GM12864 (cell line): ENCODE measurements at regions not wholly inside any gene's neighbourhood (a gene's known extent, or its start where the extent isn't known, plus 50 kb on each side); places are given as distances from the start of the nearest gene placed in this dataset.

Experiments
- DNase-seq: peaks from one replicate; pipeline ENCODE4 v3.0.0-alpha.2; 2011; ENCODE audit warnings: low read depth
- H3K4me3 ChIP-seq: 2 replicates; pipeline ENCODE4 v1.5.1; 2011; ENCODE audit warnings: mild to moderate bottlenecking, low read depth, low read length, control low read depth
- CTCF ChIP-seq: IDR thresholded peaks from 2 replicates; pipeline ENCODE4 v1.5.1; 2011; ENCODE audit warnings: low read depth, mild to moderate bottlenecking, moderate library complexity, low read length, control low read depth, inconsistent platforms; ENCODE audit errors: missing control alignments

DNA sequence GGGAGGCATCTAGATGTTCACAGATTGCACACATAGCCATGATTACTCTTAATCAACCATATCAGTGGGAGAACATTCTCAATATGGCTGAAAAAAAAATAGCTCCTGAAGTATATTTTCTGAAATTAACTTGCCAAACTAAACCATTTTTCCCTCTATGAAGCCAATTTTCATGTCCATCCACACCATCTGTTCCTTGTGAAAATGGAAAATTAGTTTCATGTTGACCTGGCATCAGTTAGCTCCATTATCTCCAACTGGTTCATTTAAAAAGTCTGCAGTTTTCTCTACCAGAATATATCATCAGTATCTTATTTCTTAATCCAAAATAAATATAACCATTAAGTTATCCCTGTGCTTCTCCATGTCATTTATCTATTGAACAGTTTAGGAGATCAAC is 138.8 kb upstream of the CDH10 start:
- no peak overlapping the region for H3K4me3 ChIP-seq
- no peak for TF ChIP-seq CTCF
- no peak for DNase-seq

GRCh38 chr5:24777392-24777791 is 132.6 kb upstream of the CDH10 start:
- TF ChIP-seq CTCF = no peak
- no peak for DNase-seq
- no peak overlapping the region for H3K4me3 ChIP-seq

DNA sequence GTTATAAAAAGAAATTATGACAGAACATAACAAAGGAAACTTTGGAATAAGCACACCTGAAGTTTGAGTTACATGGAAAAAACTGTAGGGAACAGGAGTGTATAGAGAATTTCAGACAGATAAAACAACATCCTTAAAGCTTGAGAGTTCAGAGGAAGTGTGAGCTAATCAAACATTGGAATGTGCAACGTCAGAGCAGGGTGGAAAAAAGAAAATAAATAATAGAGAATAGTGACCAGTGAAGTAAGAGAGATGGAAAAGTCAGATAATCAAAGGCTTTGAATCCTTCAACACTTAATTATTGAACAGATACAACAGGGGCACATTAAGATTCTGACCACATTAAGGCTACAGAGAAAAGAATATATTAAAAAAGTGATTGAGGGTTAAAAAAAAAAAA is 128.5 kb upstream of the CDH10 start:
- no peak overlapping the region for H3K4me3 ChIP-seq
- no peak for DNase-seq
- TF ChIP-seq CTCF = no peak

GRCh38 chr5:24767086-24767485 is 122.3 kb upstream of the CDH10 start:
- DNase-seq = no peak
- no peak for TF ChIP-seq CTCF
- no peak overlapping the region for H3K4me3 ChIP-seq

DNA sequence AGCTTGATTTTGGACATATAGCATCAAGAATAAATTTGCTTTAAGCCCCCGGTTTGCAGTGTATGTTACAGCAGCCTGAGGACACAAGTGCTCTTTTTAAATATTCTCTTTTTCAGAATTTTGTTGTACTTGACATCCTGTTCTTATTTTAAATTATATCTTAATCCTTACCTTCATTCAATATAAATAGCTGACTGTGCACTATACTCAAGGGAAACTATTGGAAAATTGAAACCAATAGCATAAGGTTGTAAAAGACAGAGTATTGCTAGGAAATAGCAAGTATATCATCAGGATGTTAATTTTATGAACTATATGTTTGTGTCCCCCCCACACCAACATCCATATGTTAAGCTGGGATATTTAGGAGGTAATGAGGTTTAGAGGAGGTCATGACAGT is 120.4 kb upstream of the CDH10 start:
- no peak for TF ChIP-seq CTCF
- no peak overlapping the region for H3K4me3 ChIP-seq
- DNase-seq = no peak

- H3K4me3 ChIP-seq = no peak overlapping the region
- no peak for TF ChIP-seq CTCF
- DNase-seq = no peak
Measured at GRCh38 chr5:24750355-24750754, 105.6 kb upstream of the CDH10 start.

DNA sequence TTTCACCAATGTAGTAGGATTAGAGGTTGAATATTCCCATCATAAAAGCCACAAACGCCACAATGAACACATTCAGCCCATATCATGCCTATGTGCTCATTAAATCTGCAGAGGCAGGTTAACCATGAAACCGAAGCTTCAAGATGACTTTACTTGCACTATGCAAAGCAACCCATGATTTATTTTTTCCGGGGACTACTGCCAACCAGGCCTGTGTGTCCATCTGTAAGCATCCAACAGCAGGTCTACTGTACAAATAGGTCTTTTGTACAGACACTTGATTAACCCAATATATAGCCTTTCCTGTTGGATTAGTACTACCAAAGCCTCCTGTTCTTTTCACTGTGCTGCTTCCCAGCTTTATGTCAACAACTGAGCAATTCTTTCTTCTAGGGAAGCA is 104.9 kb upstream of the CDH10 start:
- no peak overlapping the region for H3K4me3 ChIP-seq
- TF ChIP-seq CTCF = no peak
- DNase-seq = no peak
